ENCODE measurements at regions not wholly inside any gene's neighbourhood (a gene's known extent, or its start where the extent isn't known, plus 50 kb on each side); places are given as distances from the start of the nearest gene placed in this dataset.

DNA sequence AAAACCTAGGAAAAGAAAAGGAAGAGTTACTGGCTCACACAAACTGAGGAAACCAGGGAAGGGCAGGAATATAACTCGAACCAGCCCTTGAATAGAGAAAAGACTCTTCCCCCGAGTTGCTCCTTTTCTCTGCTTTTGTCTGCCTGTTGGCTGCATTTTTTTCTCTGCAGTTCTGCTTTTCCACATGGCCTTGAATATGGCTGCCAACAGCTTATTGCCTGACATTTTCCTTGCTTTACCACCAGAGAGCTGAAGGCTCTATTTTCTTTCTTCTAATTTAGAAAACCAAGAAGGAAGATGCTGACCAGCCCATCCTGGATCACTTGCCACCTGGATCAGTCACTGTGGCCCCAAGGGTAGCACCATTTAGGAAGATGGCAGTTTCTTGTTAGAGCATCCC lies 164.8 kb upstream of the MAN1A1 start:
- H3K4me3 ChIP-seq (ENCODE audit: low read length in 3 of 3): no peak overlapping the region
- no peaks in the 10 kb centered on the region for H3K36me3 ChIP-seq (ENCODE audit: control insufficient read depth in 2 of 3, insufficient read depth in 3 of 3, low read length in 3 of 3)
- DNase-seq (no peak), FAIRE-seq (no peak)
- H3K27ac ChIP-seq (ENCODE audit: low read depth in 2 of 2, low read length in 2 of 2): no peak overlapping the region
- H3K27me3 ChIP-seq (ENCODE audit: control insufficient read depth, insufficient read depth, low read length): no peaks in the 10 kb centered on the region
- intact Hi-C loops (cut with DNase I): no loop called here
- H3K9ac ChIP-seq (ENCODE audit: low read length in 3 of 3): no peak overlapping the region
- TF ChIP-seq, protein P1, sequence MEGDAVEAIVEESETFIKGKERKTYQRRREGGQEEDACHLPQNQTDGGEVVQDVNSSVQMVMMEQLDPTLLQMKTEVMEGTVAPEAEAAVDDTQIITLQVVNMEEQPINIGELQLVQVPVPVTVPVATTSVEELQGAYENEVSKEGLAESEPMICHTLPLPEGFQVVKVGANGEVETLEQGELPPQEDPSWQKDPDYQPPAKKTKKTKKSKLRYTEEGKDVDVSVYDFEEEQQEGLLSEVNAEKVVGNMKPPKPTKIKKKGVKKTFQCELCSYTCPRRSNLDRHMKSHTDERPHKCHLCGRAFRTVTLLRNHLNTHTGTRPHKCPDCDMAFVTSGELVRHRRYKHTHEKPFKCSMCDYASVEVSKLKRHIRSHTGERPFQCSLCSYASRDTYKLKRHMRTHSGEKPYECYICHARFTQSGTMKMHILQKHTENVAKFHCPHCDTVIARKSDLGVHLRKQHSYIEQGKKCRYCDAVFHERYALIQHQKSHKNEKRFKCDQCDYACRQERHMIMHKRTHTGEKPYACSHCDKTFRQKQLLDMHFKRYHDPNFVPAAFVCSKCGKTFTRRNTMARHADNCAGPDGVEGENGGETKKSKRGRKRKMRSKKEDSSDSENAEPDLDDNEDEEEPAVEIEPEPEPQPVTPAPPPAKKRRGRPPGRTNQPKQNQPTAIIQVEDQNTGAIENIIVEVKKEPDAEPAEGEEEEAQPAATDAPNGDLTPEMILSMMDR (IDR thresholded peaks at IDR 0.05; ENCODE audit: borderline replicate concordance, extremely low read depth, insufficient read depth): no peak
- no peaks in the 10 kb centered on the region for H3K9me3 ChIP-seq (ENCODE audit: control insufficient read depth in 2 of 3, insufficient read depth in 1 of 3, low read length in 3 of 3)
- no peaks in the 10 kb centered on the region for H3K4me1 ChIP-seq (ENCODE audit: control insufficient read depth in 2 of 3, insufficient read depth in 2 of 3, low read depth in 1 of 3, low read length in 3 of 3)

DNA sequence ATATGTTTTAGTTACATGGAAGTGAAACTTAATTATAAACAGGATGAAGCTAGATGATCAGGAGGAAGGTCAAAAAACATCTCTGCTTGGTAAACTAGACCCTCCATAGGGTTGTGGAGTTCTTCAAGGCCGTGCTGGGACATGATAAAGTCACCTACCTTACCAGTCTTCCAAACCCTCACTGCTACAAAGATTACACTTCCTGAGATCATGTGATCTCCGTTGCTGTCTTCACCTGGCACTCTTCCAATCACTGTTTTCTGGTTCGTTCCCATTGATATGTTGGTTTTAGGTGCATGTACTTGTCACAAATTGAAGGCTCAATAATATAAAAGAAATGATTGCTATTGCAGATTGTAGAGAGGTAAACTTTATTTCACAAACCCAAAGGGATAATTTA lies 161.5 kb upstream of the MAN1A1 start:
- no peak overlapping the region for H3K9ac ChIP-seq (ENCODE audit: low read length in 3 of 3)
- no peaks in the 10 kb centered on the region for H3K27me3 ChIP-seq (ENCODE audit: control insufficient read depth, insufficient read depth, low read length)
- DNase-seq: no peak
- no peak overlapping the region for H3K4me3 ChIP-seq (ENCODE audit: low read length in 3 of 3)
- intact Hi-C loops (cut with DNase I): no loop called here
- FAIRE-seq: no peak
- H3K27ac ChIP-seq (ENCODE audit: low read depth in 2 of 2, low read length in 2 of 2): no peak overlapping the region
- no peaks in the 10 kb centered on the region for H3K4me1 ChIP-seq (ENCODE audit: control insufficient read depth in 2 of 3, insufficient read depth in 2 of 3, low read depth in 1 of 3, low read length in 3 of 3)
- no peaks in the 10 kb centered on the region for H3K36me3 ChIP-seq (ENCODE audit: control insufficient read depth in 2 of 3, insufficient read depth in 3 of 3, low read length in 3 of 3)
- TF ChIP-seq, protein P1 (IDR thresholded peaks at IDR 0.05; ENCODE audit: borderline replicate concordance, extremely low read depth, insufficient read depth): no peak
- H3K9me3 ChIP-seq (ENCODE audit: control insufficient read depth in 2 of 3, insufficient read depth in 1 of 3, low read length in 3 of 3): no peaks in the 10 kb centered on the region

DNA sequence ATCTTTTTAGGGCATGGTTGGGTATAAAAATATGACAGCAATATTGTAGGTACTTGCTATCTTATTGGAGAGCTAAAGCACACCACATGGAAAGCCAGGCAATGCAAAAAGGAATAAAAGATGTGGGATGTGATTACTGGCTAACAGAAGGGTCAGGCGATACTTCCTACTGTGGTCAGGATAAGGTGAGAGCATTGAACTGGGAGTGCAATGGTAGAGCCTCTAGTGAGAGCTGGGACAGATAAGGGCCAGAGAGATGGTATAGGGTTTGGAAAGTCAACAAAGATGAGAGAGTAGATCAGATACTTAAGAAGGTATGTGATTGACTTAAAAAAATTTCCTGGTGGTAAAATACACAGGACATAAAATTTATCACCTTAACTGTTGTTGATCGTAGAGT lies 160.7 kb upstream of the MAN1A1 start:
- TF ChIP-seq, protein P1 (IDR thresholded peaks at IDR 0.05; ENCODE audit: borderline replicate concordance, extremely low read depth, insufficient read depth): no peak
- FAIRE-seq (no peak), DNase-seq (no peak)
- Histone ChIP-seq H3K4me3 (ENCODE audit: low read length in 3 of 3) (no peak overlapping the region), H3K27me3 (ENCODE audit: control insufficient read depth, insufficient read depth, low read length) (no peaks in the 10 kb centered on the region), H3K4me1 (ENCODE audit: control insufficient read depth in 2 of 3, insufficient read depth in 2 of 3, low read depth in 1 of 3, low read length in 3 of 3) (no peaks in the 10 kb centered on the region), H3K9ac (ENCODE audit: low read length in 3 of 3) (no peak overlapping the region), H3K36me3 (ENCODE audit: control insufficient read depth in 2 of 3, insufficient read depth in 3 of 3, low read length in 3 of 3) (no peaks in the 10 kb centered on the region), H3K9me3 (ENCODE audit: control insufficient read depth in 2 of 3, insufficient read depth in 1 of 3, low read length in 3 of 3) (no peaks in the 10 kb centered on the region), H3K27ac (ENCODE audit: low read depth in 2 of 2, low read length in 2 of 2) (no peak overlapping the region)
- intact Hi-C loops (cut with DNase I): no loop called here

DNA sequence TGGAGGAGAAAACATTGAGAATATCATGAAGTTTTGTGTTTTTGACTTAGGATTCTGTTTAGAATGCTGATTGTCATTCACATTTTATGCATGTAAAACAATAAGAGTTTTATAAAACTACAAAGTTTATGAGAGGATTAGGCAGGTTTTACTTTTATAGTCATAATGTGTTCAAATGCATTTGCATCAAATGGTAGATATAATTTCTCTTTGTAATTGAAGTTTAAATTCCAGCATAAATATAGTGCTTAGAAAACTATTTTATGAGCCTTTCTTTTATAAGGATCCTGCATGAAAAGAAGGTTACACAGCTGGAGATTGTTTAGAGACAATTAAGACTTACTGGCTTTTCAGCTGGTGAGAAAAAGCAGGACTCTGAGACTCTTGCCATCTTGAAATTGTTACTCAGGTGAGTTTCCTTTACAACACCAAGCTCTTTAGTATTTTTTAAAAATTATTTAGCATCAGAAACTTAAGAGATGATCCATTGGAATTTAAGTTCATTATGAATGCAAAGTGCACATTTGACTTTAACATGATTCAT lies 157.1 kb upstream of the MAN1A1 start:
- Histone ChIP-seq H3K27me3 (ENCODE audit: control insufficient read depth, insufficient read depth, low read length) (no peaks in the 10 kb centered on the region), H3K4me1 (ENCODE audit: control insufficient read depth in 2 of 3, insufficient read depth in 2 of 3, low read depth in 1 of 3, low read length in 3 of 3) (no peaks in the 10 kb centered on the region), H3K9ac (ENCODE audit: low read length in 3 of 3) (no peak overlapping the region), H3K9me3 (ENCODE audit: control insufficient read depth in 2 of 3, insufficient read depth in 1 of 3, low read length in 3 of 3) (no peaks in the 10 kb centered on the region), H3K27ac (ENCODE audit: low read depth in 2 of 2, low read length in 2 of 2) (no peak overlapping the region), H3K36me3 (ENCODE audit: control insufficient read depth in 2 of 3, insufficient read depth in 3 of 3, low read length in 3 of 3) (no peaks in the 10 kb centered on the region), H3K4me3 (ENCODE audit: low read length in 3 of 3) (no peak overlapping the region)
- intact Hi-C loops (cut with DNase I): no loop called here
- DNase-seq: no peak
- TF ChIP-seq, protein P1 (IDR thresholded peaks at IDR 0.05; ENCODE audit: borderline replicate concordance, extremely low read depth, insufficient read depth): no peak
- no peak for FAIRE-seq

All from kidney (tissue), 13 donors.